ENCODE measurements at regions not wholly inside any gene's neighbourhood (a gene's known extent, or its start where the extent isn't known, plus 50 kb on each side); places are given as distances from the start of the nearest gene placed in this dataset.

DNA sequence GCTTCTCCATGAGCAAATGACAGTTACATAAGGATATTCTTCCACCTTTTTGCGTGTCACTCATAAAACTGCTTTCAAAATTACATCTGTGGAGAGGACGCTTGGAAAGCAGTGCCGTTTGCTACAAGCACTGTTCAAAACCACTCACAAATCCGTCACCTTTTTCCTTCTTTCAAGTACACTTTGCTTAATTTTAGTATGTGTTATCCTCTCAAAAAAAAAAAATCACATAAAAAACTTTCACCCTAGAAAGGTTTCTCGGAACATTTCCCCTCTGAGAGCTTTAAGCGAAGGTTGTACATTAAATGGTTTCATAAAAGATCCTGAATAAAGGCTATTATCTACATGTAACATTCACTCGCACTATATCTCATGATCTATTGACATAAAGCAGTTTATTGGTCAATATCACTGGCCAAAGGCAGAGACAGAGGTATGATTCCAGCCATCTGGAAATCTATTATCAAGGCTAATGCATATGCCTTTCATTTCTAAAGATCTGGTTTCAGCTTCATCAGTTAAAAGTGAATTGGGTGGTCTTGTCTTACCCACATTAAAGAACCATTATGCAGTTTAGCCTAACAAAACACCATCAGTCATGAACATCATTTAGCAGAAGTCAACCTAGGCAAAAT is 163.6 kb downstream of the ENC1 start:
- Histone ChIP-seq H3K9me3 (ENCODE audit: control insufficient read depth, low read length) (no peaks in the 10 kb centered on the region), H3K79me2 (no peaks in the 10 kb centered on the region), H3K9ac (no peak overlapping the region), H3K27me3 (ENCODE audit: control insufficient read depth, insufficient read depth, low read length) (no peaks in the 10 kb centered on the region), H3K4me3 (ENCODE audit: low read depth, low read length) (no peak overlapping the region), H3K4me1 (no peaks in the 10 kb centered on the region), H3K27ac (no peak overlapping the region), H2AFZ (no peak overlapping the region), H3K36me3 (ENCODE audit: control insufficient read depth, insufficient read depth, low read length) (no peaks in the 10 kb centered on the region), H3K4me2 (ENCODE audit: low read length) (no peak overlapping the region)
- TF ChIP-seq, protein P1, sequence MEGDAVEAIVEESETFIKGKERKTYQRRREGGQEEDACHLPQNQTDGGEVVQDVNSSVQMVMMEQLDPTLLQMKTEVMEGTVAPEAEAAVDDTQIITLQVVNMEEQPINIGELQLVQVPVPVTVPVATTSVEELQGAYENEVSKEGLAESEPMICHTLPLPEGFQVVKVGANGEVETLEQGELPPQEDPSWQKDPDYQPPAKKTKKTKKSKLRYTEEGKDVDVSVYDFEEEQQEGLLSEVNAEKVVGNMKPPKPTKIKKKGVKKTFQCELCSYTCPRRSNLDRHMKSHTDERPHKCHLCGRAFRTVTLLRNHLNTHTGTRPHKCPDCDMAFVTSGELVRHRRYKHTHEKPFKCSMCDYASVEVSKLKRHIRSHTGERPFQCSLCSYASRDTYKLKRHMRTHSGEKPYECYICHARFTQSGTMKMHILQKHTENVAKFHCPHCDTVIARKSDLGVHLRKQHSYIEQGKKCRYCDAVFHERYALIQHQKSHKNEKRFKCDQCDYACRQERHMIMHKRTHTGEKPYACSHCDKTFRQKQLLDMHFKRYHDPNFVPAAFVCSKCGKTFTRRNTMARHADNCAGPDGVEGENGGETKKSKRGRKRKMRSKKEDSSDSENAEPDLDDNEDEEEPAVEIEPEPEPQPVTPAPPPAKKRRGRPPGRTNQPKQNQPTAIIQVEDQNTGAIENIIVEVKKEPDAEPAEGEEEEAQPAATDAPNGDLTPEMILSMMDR (IDR thresholded peaks at IDR 0.05) = no peak

DNA sequence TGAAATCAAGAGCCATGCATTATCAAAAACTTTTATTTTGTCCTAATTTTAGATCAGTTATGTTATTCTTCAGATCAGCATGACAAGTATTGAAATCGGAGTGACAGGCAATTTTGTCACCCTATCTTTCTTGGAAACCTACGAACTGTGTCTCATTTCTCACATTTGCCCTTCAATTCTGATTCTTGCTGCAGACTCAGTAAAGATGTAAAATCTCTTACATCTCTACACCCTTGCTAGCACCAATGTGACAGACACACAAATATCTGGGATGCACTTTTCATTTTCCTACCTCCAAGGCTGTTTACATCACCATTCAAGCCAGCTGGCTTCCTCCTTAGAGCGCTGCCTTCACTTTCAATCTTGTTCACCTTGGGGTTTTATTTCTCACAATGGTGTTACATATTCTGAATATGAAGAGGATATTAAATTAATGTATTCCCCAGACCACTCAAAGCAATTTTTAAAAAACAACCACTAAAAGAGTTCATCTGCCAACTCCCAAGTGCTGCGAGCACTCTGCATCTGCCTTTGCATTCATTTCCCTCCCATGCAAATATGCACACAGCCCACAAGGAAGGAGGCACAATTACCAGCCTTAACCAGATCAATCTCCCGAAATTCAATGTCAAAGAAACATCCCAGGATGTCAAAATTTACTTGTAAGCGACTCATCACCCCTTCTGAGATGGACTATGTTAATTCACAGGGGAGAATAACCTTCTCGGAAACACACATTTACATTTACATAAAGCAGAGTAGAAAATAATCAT is 164.3 kb downstream of the ENC1 start:
- Histone ChIP-seq H3K4me2 (ENCODE audit: low read length) (no peak overlapping the region), H3K27ac (no peak overlapping the region), H3K79me2 (no peaks in the 10 kb centered on the region), H3K9ac (no peak overlapping the region), H2AFZ (peak overlapping the region; percentile 7), H3K4me3 (ENCODE audit: low read depth, low read length) (no peak overlapping the region), H3K9me3 (ENCODE audit: control insufficient read depth, low read length) (no peaks in the 10 kb centered on the region), H3K36me3 (ENCODE audit: control insufficient read depth, insufficient read depth, low read length) (no peaks in the 10 kb centered on the region), H3K4me1 (peaks cover 1% of the 10 kb centered on the region), H3K27me3 (ENCODE audit: control insufficient read depth, insufficient read depth, low read length) (no peaks in the 10 kb centered on the region)
- TF ChIP-seq, protein P1 (IDR thresholded peaks at IDR 0.05) = no peak

DNA sequence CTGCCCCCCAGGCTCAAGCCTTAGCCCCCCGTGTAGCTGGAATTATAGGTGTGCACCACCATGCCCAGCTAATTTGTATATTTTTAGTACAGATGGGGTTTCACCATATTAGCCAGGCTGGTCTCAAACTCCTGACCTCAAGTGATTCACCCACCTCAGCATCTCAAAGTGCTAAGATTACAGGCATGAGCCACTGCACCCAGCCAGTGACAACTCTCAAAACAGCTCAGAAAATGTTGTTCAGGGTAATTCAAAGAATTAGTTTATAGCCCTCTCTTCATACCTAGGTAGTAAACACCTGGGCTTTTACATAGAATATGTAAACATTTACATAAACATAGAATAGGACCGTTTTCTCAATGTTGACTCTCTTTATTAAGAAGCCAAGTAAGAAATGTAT is 168.7 kb downstream of the ENC1 start:
- H3K27ac ChIP-seq = no peak overlapping the region
- H3K9me3 ChIP-seq (ENCODE audit: control insufficient read depth, low read length) = no peaks in the 10 kb centered on the region
- no peak overlapping the region for H3K4me3 ChIP-seq (ENCODE audit: low read depth, low read length)
- H3K4me2 ChIP-seq (ENCODE audit: low read length) = no peak overlapping the region
- no peaks in the 10 kb centered on the region for H3K79me2 ChIP-seq
- H3K4me1 ChIP-seq = peaks cover 29% of the 10 kb centered on the region
- H3K27me3 ChIP-seq (ENCODE audit: control insufficient read depth, insufficient read depth, low read length) = no peaks in the 10 kb centered on the region
- no peaks in the 10 kb centered on the region for H3K36me3 ChIP-seq (ENCODE audit: control insufficient read depth, insufficient read depth, low read length)
- no peak overlapping the region for H2AFZ ChIP-seq
- H3K9ac ChIP-seq = no peak overlapping the region
- TF ChIP-seq, protein P1 (IDR thresholded peaks at IDR 0.05) = no peak

DNA sequence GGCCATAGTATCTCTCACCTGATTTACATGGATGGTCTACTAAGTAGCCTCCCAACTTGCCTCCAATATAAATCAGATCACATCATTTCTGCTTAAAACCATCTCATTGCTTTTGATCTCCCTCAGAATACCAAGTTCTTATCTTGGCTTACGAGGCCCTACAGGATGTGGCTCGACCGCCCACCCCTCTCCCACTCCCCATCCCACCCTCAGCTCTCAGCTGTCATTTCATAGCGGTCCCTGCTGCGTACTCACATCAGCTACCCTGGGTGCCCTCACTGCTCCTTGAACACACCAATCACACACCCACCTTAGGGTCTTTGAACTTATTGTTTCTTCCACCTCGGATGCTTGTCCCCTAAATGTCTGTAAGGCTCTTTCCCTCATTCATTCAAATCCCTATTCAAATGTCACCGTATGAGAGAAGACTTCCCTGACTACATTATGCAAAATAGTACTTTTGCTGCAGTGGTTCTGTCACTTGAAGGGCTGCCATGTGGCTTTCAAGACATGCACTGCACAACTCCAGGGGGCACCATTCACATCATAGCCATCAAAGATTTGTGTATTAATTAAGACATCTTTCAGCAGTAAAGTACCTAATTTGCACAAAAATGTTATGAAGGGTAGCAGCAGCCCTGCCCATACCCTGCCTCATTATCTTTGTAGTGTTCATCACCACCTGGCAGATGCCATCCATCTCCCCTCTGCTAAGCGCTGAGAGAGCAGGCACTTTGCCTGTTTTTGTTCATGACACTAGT is 171.1 kb downstream of the ENC1 start:
- Histone ChIP-seq H3K27ac (peak overlapping the region; percentile 97), H3K4me2 (ENCODE audit: low read length) (peak overlapping the region; percentile 9), H3K36me3 (ENCODE audit: control insufficient read depth, insufficient read depth, low read length) (no peaks in the 10 kb centered on the region), H3K4me1 (peaks cover 31% of the 10 kb centered on the region), H2AFZ (no peak overlapping the region), H3K9ac (no peak overlapping the region), H3K27me3 (ENCODE audit: control insufficient read depth, insufficient read depth, low read length) (no peaks in the 10 kb centered on the region), H3K79me2 (no peaks in the 10 kb centered on the region), H3K9me3 (ENCODE audit: control insufficient read depth, low read length) (no peaks in the 10 kb centered on the region), H3K4me3 (ENCODE audit: low read depth, low read length) (no peak overlapping the region)
- TF ChIP-seq, protein P1 (IDR thresholded peaks at IDR 0.05) = no peak

Measured in parathyroid adenoma (tissue), 2 donors.